SU-DHL-6 (cell line): ENCODE measurements at regions not wholly inside any gene's neighbourhood (a gene's known extent, or its start where the extent isn't known, plus 50 kb on each side); places are given as distances from the start of the nearest gene placed in this dataset.

Source experiments
- EZH2phosphoT487 ChIP-seq: fragments of 200-600 bp; sonication (generic), shearing (Covaris generic); conservative IDR thresholded peaks from 2 replicates; pipeline ENCODE4 v1.6.1; 2018; ENCODE audit warnings: mild to moderate bottlenecking, antibody characterized with exemption, low read length, moderate library complexity, mixed read lengths
- TF ChIP-seq, protein P1 (sequence below): fragments of 200-600 bp; sonication (generic); IDR thresholded peaks from one replicate; pipeline ENCODE4 v1.5.1; 2017; ENCODE audit warnings: antibody characterized with exemption, mild to moderate bottlenecking, low read length, moderate library complexity; ENCODE audit not compliant: insufficient read depth, poor library complexity, severe bottlenecking

DNA sequence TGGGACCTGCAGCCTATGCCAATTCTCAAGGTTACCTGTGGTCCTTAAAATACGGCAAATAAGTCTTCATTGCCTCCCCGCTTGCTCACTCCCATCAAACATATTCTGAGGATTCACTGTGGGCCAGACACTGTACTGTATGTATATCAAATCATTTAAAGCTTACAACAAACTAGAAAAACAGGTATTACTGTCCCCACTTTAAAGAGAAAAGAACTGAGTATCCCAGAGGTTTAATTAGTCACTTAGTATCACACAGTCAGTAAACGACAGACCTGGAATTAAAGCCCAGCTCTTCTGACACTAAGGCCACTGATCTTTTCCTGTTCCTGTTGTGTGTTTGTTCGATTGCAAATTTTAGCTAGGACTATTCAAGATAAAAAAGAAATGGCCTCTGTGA lies 248.2 kb downstream of the ACTL7B start:
- TF ChIP-seq, protein P1, sequence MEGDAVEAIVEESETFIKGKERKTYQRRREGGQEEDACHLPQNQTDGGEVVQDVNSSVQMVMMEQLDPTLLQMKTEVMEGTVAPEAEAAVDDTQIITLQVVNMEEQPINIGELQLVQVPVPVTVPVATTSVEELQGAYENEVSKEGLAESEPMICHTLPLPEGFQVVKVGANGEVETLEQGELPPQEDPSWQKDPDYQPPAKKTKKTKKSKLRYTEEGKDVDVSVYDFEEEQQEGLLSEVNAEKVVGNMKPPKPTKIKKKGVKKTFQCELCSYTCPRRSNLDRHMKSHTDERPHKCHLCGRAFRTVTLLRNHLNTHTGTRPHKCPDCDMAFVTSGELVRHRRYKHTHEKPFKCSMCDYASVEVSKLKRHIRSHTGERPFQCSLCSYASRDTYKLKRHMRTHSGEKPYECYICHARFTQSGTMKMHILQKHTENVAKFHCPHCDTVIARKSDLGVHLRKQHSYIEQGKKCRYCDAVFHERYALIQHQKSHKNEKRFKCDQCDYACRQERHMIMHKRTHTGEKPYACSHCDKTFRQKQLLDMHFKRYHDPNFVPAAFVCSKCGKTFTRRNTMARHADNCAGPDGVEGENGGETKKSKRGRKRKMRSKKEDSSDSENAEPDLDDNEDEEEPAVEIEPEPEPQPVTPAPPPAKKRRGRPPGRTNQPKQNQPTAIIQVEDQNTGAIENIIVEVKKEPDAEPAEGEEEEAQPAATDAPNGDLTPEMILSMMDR = no peak
- TF ChIP-seq EZH2phosphoT487 = no peak
